Caco-2 (cell line): ENCODE measurements at regions not wholly inside any gene's neighbourhood (a gene's known extent, or its start where the extent isn't known, plus 50 kb on each side); places are given as distances from the start of the nearest gene placed in this dataset.

Experiments used
- BruUV-seq: library from RNA; stranded (reverse); fragments of 400-500 nt; replicated peaks from 2 replicates; lab custom pipeline; 2021; lab: Mats Ljungman, UMichigan
- CTCF ChIA-PET: fragments of 300-600 bp; sonication (Branson Sonifier 250); formaldehyde crosslinking; loops from one replicate; lab custom pipeline; 2022; ENCODE audit warnings: antibody characterized with exemption; lab: Charles Lee
- POLR2A ChIA-PET: fragments of 300-600 bp; sonication (Branson Sonifier 250); formaldehyde crosslinking; loops from one replicate; lab custom pipeline; 2022; ENCODE audit warnings: antibody characterized with exemption; lab: Charles Lee
- DNase-seq, 2 experiments: peaks; one replicate each; pipeline versions ENCODE4 v3.0.0 to v3.0.0-alpha.2; 2020 to 2022
- H3K27me3 ChIP-seq: replicated peaks from 2 replicates; pipeline ENCODE4 v1.6.0; 2011; ENCODE audit warnings: low read length; ENCODE audit not compliant: control insufficient read depth, insufficient read depth
- H3K36me3 ChIP-seq: 2 replicates; pipeline ENCODE4 v1.5.1; 2011; ENCODE audit warnings: low read length; ENCODE audit not compliant: control insufficient read depth, insufficient read depth
- H3K4me1 ChIP-seq: fragments of 250-450 bp; sonication (Bioruptor Pico); 2 replicates; pipeline ENCODE4 v1.5.1; 2020; ENCODE audit warnings: mild to moderate bottlenecking
- H3K4me3 ChIP-seq: 2 replicates; pipeline ENCODE4 v1.5.1; 2011; ENCODE audit warnings: low read depth, mild to moderate bottlenecking, control low read depth, low read length
- H3K9me3 ChIP-seq: fragments of 250-450 bp; sonication (Bioruptor Pico); 2 replicates; pipeline ENCODE4 v1.5.1; 2020; ENCODE audit warnings: mild to moderate bottlenecking, moderate library complexity
- H3K27ac Mint-ChIP-seq: one replicate; pipeline ENCODE4 v1.8.0; 2022; ENCODE audit warnings: mixed read lengths; ENCODE audit not compliant: unreplicated experiment
- H3K27me3 Mint-ChIP-seq: one replicate; pipeline ENCODE4 v1.8.0; 2022; ENCODE audit warnings: mixed read lengths; ENCODE audit not compliant: insufficient read depth, unreplicated experiment
- H3K36me3 Mint-ChIP-seq: one replicate; pipeline ENCODE4 v1.8.0; 2022; ENCODE audit warnings: mild to moderate bottlenecking, mixed read lengths; ENCODE audit not compliant: insufficient read depth, unreplicated experiment
- H3K4me1 Mint-ChIP-seq: one replicate; pipeline ENCODE4 v1.8.0; 2022; ENCODE audit warnings: low read depth, mixed read lengths; ENCODE audit not compliant: unreplicated experiment
- H3K4me3 Mint-ChIP-seq: one replicate; pipeline ENCODE4 v1.8.0; 2022; ENCODE audit warnings: mild to moderate bottlenecking, moderate library complexity, mixed read lengths; ENCODE audit not compliant: unreplicated experiment
- H3K9me3 Mint-ChIP-seq: one replicate; pipeline ENCODE4 v1.8.0; 2022; ENCODE audit warnings: mixed read lengths; ENCODE audit not compliant: unreplicated experiment
- CTCF ChIP-seq, 2 experiments: fragments of 200-600 bp in 1 of 2; IDR thresholded peaks; 1 replicate in 1 of 2; 2 replicates in 1 of 2; pipeline versions ENCODE4 v1.5.1 to v1.8.0; 2011 to 2022; ENCODE audit warnings: antibody characterized with exemption in 1 of 2, control low read depth in 1 of 2, inconsistent platforms in 1 of 2, low read depth in 1 of 2, low read length in 1 of 2, mild to moderate bottlenecking in 1 of 2, moderate library complexity in 1 of 2; ENCODE audit not compliant: insufficient read depth in 1 of 2, severe bottlenecking in 1 of 2, unreplicated experiment in 1 of 2
- intact Hi-C: fragments of 100-400 bp; cut with micrococcal nuclease; formaldehyde crosslinking; loops from one replicate; pipeline ENCODE4 v1.10.0; 2022; ENCODE audit not compliant: unreplicated experiment

DNA sequence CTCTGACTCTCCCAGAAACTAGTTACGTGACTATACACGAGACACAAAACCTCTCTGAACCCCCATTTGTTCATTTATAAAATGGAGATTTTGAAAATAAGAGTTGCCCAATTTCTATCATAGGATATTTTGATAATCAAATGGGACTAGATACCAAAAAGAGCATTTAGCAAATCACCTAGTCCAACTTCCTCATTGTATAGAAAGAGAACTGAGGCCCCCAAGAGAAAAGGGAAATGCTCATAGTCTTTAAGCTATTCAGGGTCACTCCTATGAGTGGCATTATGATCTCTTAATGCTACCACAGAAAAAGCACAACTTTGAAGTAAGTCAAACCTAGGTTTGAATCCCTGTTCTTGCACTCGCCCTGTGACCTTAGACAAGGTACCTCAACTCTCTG lies 62.7 kb downstream of the BMP15 start:
- Mint-ChIP-seq H3K27ac (no peak overlapping the region), H3K9me3 (no peaks in the 10 kb centered on the region), H3K4me3 (no peak overlapping the region), H3K4me1 (no peaks in the 10 kb centered on the region), H3K27me3 (no peaks in the 10 kb centered on the region), H3K36me3 (no peaks in the 10 kb centered on the region)
- CTCF ChIA-PET = no interaction called here
- H3K4me3 ChIP-seq = no peak overlapping the region
- no peaks in the 10 kb centered on the region for H3K36me3 ChIP-seq
- no peak for TF ChIP-seq CTCF (IDR thresholded peaks at IDR 0.05; ENCODE audit: insufficient read depth in 1 of 2, low read depth in 1 of 2, low read length in 1 of 2, severe bottlenecking in 1 of 2, unreplicated experiment in 1 of 2)
- POLR2A ChIA-PET = no interaction called here
- no TSS peak for BruUV-seq
- DNase-seq = no peak
- intact Hi-C loops = no loop called here
- H3K9me3 ChIP-seq = no peaks in the 10 kb centered on the region
- no peaks in the 10 kb centered on the region for H3K4me1 ChIP-seq
- H3K27me3 ChIP-seq = no peaks in the 10 kb centered on the region

- Mint-ChIP-seq H3K4me3 (no peak overlapping the region), H3K27ac (no peak overlapping the region), H3K27me3 (no peaks in the 10 kb centered on the region), H3K36me3 (no peaks in the 10 kb centered on the region), H3K9me3 (no peaks in the 10 kb centered on the region), H3K4me1 (no peaks in the 10 kb centered on the region)
- intact Hi-C loops = no loop called here
- no peak for TF ChIP-seq CTCF (IDR thresholded peaks at IDR 0.05; ENCODE audit: insufficient read depth in 1 of 2, low read depth in 1 of 2, low read length in 1 of 2, severe bottlenecking in 1 of 2, unreplicated experiment in 1 of 2)
- H3K4me1 ChIP-seq = no peaks in the 10 kb centered on the region
- POLR2A ChIA-PET = no interaction called here
- no peak for DNase-seq
- H3K36me3 ChIP-seq = no peaks in the 10 kb centered on the region
- H3K4me3 ChIP-seq = no peak overlapping the region
- CTCF ChIA-PET = no interaction called here
- no TSS peak for BruUV-seq
- no peaks in the 10 kb centered on the region for H3K9me3 ChIP-seq
- H3K27me3 ChIP-seq = no peaks in the 10 kb centered on the region; the same call in 1 of the 2 replicates
These were observed 68.6 kb downstream of the BMP15 start for GRCh38 chrX:50978920-50979682.

GRCh38 chrX:50980251-50980650 lies 69.7 kb downstream of the BMP15 start:
- Mint-ChIP-seq H3K36me3 (no peaks in the 10 kb centered on the region), H3K27ac (no peak overlapping the region), H3K4me3 (no peak overlapping the region), H3K4me1 (no peaks in the 10 kb centered on the region), H3K27me3 (no peaks in the 10 kb centered on the region), H3K9me3 (no peaks in the 10 kb centered on the region)
- ChIA-PET CTCF (no interaction called here), POLR2A (no interaction called here)
- Histone ChIP-seq H3K4me3 (no peak overlapping the region), H3K4me1 (no peaks in the 10 kb centered on the region), H3K27me3 (no peaks in the 10 kb centered on the region; the same call in 1 of the 2 replicates), H3K36me3 (no peaks in the 10 kb centered on the region), H3K9me3 (no peaks in the 10 kb centered on the region)
- intact Hi-C loops = no loop called here
- BruUV-seq = no TSS peak
- DNase-seq = no peak
- no peak for TF ChIP-seq CTCF (IDR thresholded peaks at IDR 0.05; ENCODE audit: insufficient read depth in 1 of 2, low read depth in 1 of 2, low read length in 1 of 2, severe bottlenecking in 1 of 2, unreplicated experiment in 1 of 2)
